Hepatic stellate cell (primary cell): ENCODE measurements at regions not wholly inside any gene's neighbourhood (a gene's known extent, or its start where the extent isn't known, plus 50 kb on each side); places are given as distances from the start of the nearest gene placed in this dataset.

Experiments used
- DNase-seq: peaks from one replicate; pipeline ENCODE4 v3.0.0; 2011; ENCODE audit warnings: low spot score

- DNase-seq: no peak
These were observed 261.0 kb downstream of the PDGFC start for GRCh38 chr4:156710365-156711192.

DNA sequence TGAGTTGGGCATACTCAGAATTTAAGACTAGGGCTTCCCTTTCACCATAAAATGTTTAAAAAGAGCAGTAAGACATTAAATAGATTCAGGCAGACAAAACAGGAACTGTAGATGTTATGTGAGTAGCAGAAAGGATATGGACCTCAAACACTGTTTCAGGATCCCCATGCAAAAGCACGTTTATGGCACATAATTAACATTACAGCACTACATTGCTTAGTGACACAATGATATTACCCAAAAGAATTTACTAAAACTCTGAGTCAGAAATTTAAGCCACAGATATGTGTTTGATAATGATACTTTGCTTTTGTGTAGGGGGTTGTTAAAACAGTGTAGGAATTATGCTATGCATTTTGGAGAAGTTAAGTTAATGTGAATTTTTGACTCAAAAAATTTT, 266.3 kb downstream of the PDGFC start:
- no peak for DNase-seq

GRCh38 chr4:156695163-156695562, 276.4 kb downstream of the PDGFC start:
- DNase-seq: no peak

GRCh38 chr4:156694413-156694812, 277.2 kb downstream of the PDGFC start:
- DNase-seq: no peak

DNA sequence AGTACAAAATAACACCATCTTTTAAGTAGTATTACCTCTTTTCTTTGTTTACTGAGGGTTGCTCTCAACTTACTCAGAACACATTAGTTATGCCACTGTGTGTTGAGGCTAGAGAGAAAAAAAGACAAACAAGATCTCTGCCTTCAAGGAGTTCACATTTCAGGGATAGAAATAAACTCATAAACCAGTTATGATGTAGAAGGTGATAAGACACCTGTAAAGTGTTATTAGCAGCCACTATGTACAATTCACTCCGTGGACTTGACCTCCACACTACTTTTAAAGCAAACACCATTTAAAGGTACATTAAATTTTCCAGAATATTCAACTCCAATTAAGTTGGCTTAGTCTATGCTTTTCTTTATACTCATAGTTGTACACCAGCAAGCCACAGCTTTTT, 278.0 kb downstream of the PDGFC start:
- DNase-seq: no peak

GRCh38 chr4:156692016-156692415, 279.6 kb downstream of the PDGFC start:
- DNase-seq: no peak

- no peak for DNase-seq
These were observed 281.0 kb downstream of the PDGFC start for GRCh38 chr4:156690572-156690971.

- DNase-seq: no peak
These were observed 285.5 kb downstream of the PDGFC start for GRCh38 chr4:156686120-156686519.

- DNase-seq: no peak
These were observed 286.3 kb downstream of the PDGFC start for GRCh38 chr4:156685308-156685707.

DNA sequence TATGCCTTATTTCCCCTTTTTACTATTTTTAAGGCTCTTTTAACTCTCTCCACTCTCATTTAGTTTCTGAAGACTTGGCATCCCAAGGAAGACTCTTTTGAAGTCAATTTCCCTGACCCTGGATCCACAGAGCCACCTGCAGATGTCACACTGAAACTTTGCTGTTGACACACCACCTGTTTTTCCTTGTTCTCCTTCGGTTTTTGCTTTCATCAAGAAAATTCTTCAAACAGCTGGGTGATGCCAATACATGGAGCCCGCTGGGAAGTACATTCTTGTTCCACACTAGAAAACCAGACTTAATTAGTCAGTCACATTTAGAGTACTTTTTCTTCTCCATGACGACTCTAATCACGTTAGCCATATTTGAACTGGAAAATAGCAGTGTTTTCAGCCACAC, 293.9 kb downstream of the PDGFC start:
- no peak for DNase-seq

DNA sequence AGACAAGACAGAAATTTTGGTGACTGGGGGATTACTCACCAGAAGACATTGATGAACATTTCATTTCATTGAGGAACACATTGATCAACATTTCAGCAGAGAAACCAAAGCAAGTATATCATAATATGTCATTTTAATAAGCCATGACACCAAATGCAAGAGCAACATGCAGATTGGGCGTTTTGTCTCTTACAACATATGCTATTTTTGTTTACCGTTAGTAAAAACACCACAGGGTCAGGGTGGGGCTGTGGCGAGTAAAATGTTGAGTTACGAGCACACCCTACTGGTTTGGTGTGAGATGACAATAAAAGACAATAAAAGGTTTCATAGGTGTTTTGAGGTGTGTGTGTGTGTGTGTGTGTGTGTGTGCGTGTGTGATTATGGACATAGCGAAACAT, 294.5 kb downstream of the PDGFC start:
- no peak for DNase-seq

DNA sequence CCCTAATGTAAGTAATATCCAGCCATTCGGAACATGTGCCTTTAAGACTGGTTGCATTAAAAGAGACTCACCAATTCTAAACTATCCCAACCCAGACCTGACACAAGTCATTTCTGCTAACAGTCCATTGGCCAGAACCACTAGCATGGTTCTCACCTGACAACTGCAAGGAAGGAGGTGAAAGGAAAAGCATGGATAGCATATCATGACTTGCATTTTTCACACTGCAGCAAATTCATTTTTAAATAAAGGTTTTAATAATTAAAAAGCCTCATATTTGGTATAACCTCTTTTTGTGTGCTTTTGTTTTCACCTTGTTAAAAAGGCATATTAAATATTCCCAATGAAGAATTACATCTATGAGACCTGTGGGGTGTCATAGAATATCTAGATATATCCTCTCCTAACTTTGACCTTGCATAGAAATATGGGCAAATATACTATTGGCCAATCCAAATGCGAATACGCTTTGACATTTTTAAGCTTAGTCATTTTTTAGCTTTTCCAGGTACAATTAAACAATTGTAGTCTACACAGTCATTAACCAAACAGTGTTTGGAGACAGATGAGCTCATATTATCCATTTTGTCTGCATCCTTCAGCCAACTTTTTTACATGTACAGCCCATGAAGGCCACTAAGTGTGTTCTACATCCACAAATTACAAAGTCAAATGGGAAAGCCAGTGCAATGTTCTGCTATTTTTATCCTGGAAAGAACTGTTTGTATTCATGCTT, 295.3 kb downstream of the PDGFC start:
- DNase-seq: no peak

- DNase-seq: no peak
These were observed 298.1 kb downstream of the PDGFC start for GRCh38 chr4:156673483-156673882.

GRCh38 chr4:156672492-156673305, 298.9 kb downstream of the PDGFC start:
- DNase-seq: no peak

- DNase-seq: no peak
These were observed 305.7 kb downstream of the PDGFC start for GRCh38 chr4:156665780-156666366.

- no peak for DNase-seq
These were observed 307.9 kb downstream of the PDGFC start for GRCh38 chr4:156663663-156664062.

GRCh38 chr4:156662921-156663320, 308.7 kb downstream of the PDGFC start:
- DNase-seq: no peak

GRCh38 chr4:156661555-156661954, 310.0 kb downstream of the PDGFC start:
- no peak for DNase-seq

DNA sequence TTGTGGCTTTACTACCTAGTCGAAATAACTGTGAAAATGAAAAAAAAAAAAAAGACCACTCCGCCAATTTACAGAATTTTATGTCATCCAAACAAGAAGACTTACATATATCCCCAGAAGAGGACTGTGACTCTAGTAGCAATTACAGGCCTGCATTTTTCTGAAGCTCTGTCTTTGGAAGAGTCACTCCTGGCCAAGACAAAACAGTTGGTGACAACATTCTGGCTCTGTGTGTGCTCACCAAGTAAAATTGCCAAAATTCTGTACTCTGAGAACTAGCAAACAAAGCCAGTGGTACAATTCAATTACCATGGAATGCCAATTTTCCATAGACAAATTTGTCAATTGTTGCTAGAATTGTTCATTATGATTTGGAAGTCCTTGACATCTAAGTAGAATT, 311.1 kb downstream of the PDGFC start:
- no peak for DNase-seq

DNA sequence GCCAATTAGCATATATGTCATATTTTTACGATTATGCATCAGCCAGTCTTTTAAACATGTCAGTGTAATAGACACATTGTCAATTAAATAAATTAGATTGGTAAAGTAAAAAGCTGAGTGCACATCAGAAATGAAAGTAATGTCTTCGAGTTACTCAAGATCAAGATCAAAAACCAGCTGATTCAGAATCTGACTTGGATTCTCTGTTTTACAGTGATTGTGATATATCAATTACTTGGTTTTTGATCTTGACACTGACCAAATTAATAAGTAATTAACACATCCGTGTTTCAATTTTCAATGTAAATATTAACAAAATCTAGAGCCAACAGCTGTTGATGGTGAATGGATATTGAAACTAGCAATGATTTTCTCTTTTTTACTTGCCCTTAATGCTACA, 311.6 kb downstream of the PDGFC start:
- DNase-seq: no peak

DNA sequence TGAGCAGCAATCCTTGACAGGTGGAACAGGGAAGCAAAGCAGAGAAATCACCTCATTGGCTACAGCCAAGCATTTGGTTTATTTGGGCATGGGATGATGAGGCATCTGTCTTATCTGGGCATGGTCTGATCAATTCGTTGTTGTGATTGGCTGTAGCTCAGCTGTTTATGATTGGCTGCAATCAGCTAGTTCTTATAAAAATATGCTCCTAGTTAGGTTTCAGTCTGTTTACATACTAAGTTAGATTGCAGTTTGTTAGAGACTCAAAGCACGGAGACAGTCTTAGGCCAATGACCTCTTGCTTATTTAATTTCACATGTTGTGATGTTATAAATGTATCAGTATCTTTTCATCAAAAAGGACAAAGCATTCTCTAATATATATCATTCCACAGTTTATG, 312.0 kb downstream of the PDGFC start:
- no peak for DNase-seq

- DNase-seq: no peak
These were observed 314.7 kb downstream of the PDGFC start for GRCh38 chr4:156656896-156657295.
